Small intestine (tissue), 7 donors: ENCODE measurements at regions not wholly inside any gene's neighbourhood (a gene's known extent, or its start where the extent isn't known, plus 50 kb on each side); places are given as distances from the start of the nearest gene placed in this dataset.

ENCODE experiments used
- DNase-seq, 2 donors: peaks; one replicate each; pipeline versions ENCODE4 v3.0.0 to v3.0.0-alpha.2; 2013
- FAIRE-seq: peaks from 2 replicates; lab custom pipeline; 2012; peaks lifted over from hg19 to GRCh38; lab: Jason Lieb, UNC
- H3K27ac ChIP-seq, 3 donors: one replicate each; pipeline ENCODE4 v1.5.1; 2013; ENCODE audit warnings: low read length in 2 of 3, mild to moderate bottlenecking in 2 of 3, control low read depth in 1 of 3, inconsistent platforms in 1 of 3, low read depth in 1 of 3, moderate library complexity in 1 of 3
- H3K27me3 ChIP-seq, 3 donors: one replicate each; pipeline ENCODE4 v1.6.1; 2013; ENCODE audit warnings: low read length in 3 of 3, inconsistent platforms in 1 of 3; ENCODE audit not compliant: control insufficient read depth in 3 of 3, insufficient read depth in 3 of 3
- H3K36me3 ChIP-seq, 3 donors: one replicate each; pipeline ENCODE4 v1.6.1; 2013; ENCODE audit warnings: low read length in 3 of 3, inconsistent platforms in 1 of 3, low read depth in 1 of 3, mild to moderate bottlenecking in 1 of 3, moderate library complexity in 1 of 3; ENCODE audit not compliant: control insufficient read depth in 3 of 3, insufficient read depth in 2 of 3
- H3K4me1 ChIP-seq, 3 donors: one replicate each; pipeline ENCODE4 v1.6.1; 2013; ENCODE audit warnings: low read length in 2 of 3, inconsistent platforms in 1 of 3, low read depth in 1 of 3, mild to moderate bottlenecking in 1 of 3, moderate library complexity in 1 of 3; ENCODE audit not compliant: control insufficient read depth in 3 of 3, insufficient read depth in 2 of 3
- H3K4me3 ChIP-seq, 3 donors: one replicate each; pipeline ENCODE4 v1.5.1; 2013; ENCODE audit warnings: low read length in 3 of 3, control low read depth in 1 of 3, inconsistent platforms in 1 of 3, low read depth in 1 of 3, mild to moderate bottlenecking in 1 of 3, moderate library complexity in 1 of 3
- H3K9me3 ChIP-seq, 2 donors: one replicate each; pipeline ENCODE4 v1.6.1; 2013; ENCODE audit warnings: low read depth in 1 of 2, low read length in 1 of 2; ENCODE audit not compliant: control insufficient read depth in 2 of 2, insufficient read depth in 1 of 2
- WGBS, 3 donors: extraction: QIAGEN DNeasy Blood & Tissue Kit; methylation state at CpG; one replicate each; pipeline ENCODE4 v1.1.7; 2013; 5-methylcytosine and 5-hydroxymethylcytosine counted together
- donor health status: healthy with polysubstance abuse.
- donor health status: control.
- donor health status: control.
- donor health status: Bipolar disorder and iron deficiency.
- donor health status: healthy.

DNA sequence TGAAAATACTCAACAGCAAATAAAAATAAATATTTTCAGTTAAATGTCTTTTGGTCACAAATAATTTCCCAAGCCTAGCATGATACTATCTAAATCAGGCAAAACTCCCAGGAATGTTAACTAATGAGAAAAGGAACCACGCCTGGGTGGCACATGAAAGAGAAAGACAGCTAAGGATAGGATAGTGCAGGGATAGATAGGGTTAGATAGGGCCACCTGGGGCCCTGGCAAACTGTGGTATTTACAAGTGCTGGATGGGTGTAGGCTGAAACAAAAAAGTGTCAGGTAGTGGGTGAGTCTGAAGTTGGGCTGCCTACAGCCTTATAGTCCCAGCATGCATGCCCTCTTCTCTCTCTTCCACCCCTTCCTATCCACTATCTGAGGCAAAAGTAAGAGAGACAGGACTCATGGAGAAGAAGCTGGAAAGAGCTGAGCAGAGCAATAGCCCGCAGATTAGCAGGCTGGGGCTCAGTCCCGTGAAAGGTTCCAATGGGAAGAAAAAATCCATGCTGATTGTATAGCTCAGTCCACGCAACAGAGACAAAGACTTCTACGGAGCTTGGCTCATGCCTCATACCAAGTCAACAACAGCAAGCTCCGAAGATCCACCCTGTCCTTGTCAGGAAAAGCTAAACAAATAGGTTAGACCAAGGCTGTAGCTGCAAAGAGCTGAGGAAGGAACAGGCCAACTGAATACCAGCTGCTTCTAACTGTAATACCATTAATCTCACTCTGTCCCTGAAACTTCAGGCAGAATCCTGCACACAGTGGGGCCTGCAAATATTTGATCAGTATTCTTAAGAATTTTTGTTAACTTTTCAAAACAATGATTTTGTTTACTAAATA, 342.1 kb upstream of the ATP11B start:
- FAIRE-seq (no peak), DNase-seq (no peak)
- no peaks in the 10 kb centered on the region for H3K9me3 ChIP-seq
- peaks cover 0 to 2% (median 0%) of the 10 kb centered on the region in 3 donors for H3K27me3 ChIP-seq
- H3K36me3 ChIP-seq: no peaks in the 10 kb centered on the region
- no peak overlapping the region for H3K4me3 ChIP-seq
- H3K4me1 ChIP-seq: no peaks in the 10 kb centered on the region
- H3K27ac ChIP-seq: no peak overlapping the region
- 61 to 70% (median 69%) methylated on average over 6 of the region's 6 CpGs for WGBS, 3 donors

DNA sequence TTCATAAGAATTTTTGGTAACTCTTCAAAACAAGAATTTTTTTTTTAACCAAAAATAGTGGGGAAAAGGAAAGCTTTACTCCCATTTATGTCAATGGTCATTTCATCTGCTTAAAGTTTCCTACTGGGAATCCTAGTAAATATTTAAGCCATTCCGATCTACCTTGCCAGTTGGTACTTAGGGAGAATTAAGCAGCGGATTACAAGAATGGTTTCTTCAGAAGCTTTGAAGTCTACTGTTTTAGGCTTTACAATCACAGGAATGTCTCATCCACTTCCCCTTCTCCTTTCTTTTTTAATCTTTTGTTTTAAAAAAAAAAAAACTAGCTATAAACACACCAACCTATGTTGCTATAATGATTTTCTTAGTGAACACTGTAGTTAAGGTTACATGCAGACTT, 341.4 kb upstream of the ATP11B start:
- no peak for FAIRE-seq
- H3K4me1 ChIP-seq: no peaks in the 10 kb centered on the region
- 83 to 90% (median 86%) methylated on average over 2 of the region's 2 CpGs for WGBS, 3 donors
- H3K36me3 ChIP-seq: no peaks in the 10 kb centered on the region
- no peak overlapping the region for H3K27ac ChIP-seq
- peaks cover 0 to 2% (median 0%) of the 10 kb centered on the region in 3 donors for H3K27me3 ChIP-seq
- H3K4me3 ChIP-seq: no peak overlapping the region
- H3K9me3 ChIP-seq: no peaks in the 10 kb centered on the region
- no peak for DNase-seq

DNA sequence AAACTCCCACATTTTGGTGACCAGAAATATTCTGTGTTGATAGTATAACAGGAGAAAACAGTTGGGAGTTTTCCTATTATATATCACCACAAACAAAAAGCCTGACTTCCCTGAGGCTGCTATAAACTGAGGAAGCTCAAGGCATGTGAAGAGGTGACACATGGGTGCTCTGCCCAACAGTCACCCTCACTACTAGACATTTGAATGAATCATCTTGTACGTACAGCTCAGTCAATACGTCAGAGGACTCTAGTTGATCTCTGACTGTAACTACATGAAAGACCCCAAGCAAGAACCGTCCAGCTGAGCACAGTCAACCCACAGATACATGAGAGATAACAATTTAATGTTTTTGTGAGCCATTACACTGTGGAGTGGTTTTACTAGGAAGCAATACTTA, 338.3 kb upstream of the ATP11B start:
- no peaks in the 10 kb centered on the region for H3K27me3 ChIP-seq
- FAIRE-seq (no peak), DNase-seq (no peak)
- H3K4me3 ChIP-seq: no peak overlapping the region
- H3K4me1 ChIP-seq: no peaks in the 10 kb centered on the region
- no peak overlapping the region for H3K27ac ChIP-seq
- no peaks in the 10 kb centered on the region for H3K9me3 ChIP-seq
- 67 to 76% (median 73%) methylated on average over 3 of the region's 3 CpGs for WGBS, 3 donors
- no peaks in the 10 kb centered on the region for H3K36me3 ChIP-seq

DNA sequence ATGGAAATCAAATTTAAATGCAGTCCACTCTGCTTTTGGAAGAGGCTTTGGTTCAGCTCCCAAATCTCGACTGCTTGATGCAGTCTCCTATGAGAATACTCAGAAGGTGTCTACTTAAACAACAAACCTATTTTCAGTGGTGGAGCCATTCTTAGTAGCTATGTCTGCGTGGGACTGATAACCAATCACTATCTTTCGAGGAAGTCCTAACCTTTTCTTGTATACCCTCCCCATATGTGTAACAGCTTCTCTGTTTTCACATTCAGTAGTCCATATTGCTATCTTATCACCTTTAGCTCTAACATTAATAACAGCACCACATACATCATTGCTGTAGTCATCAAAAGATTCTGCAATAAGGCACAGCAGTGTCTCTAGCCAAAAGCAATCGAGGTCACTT, 333.0 kb upstream of the ATP11B start:
- peaks cover 0 to 5% of the 10 kb centered on the region in 2 donors for H3K9me3 ChIP-seq
- FAIRE-seq (no peak), DNase-seq (no peak)
- no peaks in the 10 kb centered on the region for H3K36me3 ChIP-seq
- H3K4me1 ChIP-seq: no peaks in the 10 kb centered on the region
- H3K27ac ChIP-seq: no peak overlapping the region
- 58 to 68% (median 60%) methylated on average over 4 of the region's 4 CpGs for WGBS, 3 donors
- no peak overlapping the region for H3K4me3 ChIP-seq
- no peaks in the 10 kb centered on the region for H3K27me3 ChIP-seq

DNA sequence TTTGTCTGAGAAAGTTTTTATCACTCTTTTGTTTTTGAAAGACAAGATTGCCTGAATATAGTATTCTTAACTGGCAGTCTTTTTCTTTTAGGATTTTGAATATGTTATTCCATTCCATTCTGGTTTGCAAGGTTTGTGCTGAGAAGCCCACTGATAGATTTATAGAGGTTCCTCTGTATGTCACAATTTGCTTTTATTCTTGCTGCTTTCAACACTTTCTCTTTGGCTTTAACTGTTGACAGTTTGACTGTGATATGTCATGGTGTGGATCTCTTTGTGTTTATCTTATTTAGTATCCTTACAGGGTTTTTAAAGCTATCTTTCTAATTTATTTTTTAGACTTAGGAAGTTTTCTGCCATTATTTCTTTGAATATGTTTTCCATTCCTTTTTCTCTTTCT, 331.2 kb upstream of the ATP11B start:
- Histone ChIP-seq H3K9me3 (peaks cover 0 to 5% of the 10 kb centered on the region in 2 donors), H3K27ac (no peak overlapping the region), H3K27me3 (no peaks in the 10 kb centered on the region), H3K4me3 (no peak overlapping the region), H3K4me1 (no peaks in the 10 kb centered on the region), H3K36me3 (no peaks in the 10 kb centered on the region)
- DNase-seq: no peak
- no peak for FAIRE-seq

DNA sequence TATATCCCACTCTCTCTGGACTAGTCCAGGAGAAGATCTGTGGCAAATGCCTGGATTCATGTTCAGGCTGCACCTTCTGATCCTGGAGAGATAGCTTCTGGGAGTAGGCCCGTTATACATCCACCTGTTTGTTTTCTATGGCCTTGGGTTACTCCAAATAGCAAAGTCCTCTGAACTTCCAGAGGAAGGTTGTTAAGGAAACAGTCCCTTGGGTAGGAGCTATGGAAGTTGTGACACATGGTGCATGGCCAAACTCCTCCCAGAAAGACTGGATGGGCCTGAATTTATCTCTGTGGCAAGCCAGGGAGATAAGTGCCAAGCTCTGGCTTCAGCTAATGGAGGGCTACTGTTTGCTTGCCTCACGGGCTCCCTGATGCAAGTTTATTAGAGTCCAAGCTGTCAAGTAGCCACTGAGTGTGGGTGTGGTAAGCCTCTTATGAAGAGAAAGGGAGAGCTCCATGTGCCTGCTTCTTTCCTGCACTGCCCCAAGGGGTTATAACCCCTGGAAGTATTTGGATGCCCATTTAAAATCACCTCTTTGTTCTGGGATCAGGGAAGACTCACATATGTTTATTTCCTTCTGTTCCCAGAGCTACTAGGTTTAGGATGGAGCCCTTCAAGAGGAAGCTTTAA, 328.7 kb upstream of the ATP11B start:
- Histone ChIP-seq H3K4me3 (no peak overlapping the region), H3K4me1 (no peaks in the 10 kb centered on the region), H3K27me3 (no peaks in the 10 kb centered on the region), H3K27ac (no peak overlapping the region), H3K9me3 (peaks cover 0 to 5% of the 10 kb centered on the region in 2 donors), H3K36me3 (no peaks in the 10 kb centered on the region)
- FAIRE-seq (no peak), DNase-seq (peak in 1 of 2 donors; percentile 19)
- 19 to 51% (median 21%) methylated on average over 2 of the region's 2 CpGs for WGBS, 3 donors

DNA sequence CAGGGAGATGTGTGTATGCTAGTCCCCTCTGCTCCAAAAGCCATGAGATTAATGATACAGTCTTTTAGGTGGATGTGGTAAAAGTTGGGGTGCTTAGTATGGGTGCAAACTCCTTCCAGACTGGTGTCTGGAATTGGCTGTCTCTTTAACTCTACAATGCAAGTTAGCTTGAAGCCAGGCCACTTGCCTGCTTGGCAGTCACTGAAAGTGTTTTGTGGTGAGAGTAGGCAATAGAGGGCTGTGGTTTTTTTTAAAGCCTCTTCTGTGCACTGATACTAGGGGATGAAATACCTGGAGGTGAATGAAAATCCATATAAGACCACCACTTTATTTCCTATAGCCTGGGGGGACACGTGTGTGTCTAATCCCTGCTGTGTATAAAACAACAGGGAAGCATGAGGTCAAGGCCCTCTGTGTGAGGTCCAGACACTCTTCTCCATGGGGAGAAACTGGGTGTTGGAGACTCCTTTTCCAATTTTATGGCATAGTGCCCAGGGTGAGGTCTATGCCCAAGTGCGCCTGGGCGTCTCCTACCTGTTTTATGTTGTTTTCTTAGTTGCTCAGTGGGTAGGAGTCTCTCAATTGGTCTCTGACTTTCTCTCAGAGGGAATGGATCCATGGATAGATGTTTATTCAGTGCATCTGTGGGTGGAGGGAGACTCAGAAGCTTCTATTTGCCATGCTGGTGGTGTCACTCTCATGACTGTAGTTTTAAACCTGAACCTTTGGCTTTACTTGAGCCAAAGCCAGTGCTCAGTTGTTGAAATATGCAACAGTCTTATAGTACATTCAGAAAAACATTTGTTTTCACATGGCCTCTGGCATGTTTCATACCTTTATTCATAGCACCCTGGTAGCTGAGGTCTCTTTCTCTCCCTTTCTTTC, 327.8 kb upstream of the ATP11B start:
- no peak for FAIRE-seq
- no peaks in the 10 kb centered on the region for H3K4me1 ChIP-seq
- 78 to 82% (median 81%) methylated on average over 3 of the region's 3 CpGs for WGBS, 3 donors
- no peak for DNase-seq
- H3K4me3 ChIP-seq: no peak overlapping the region
- no peak overlapping the region for H3K27ac ChIP-seq
- peaks cover 0 to 5% of the 10 kb centered on the region in 2 donors for H3K9me3 ChIP-seq
- no peaks in the 10 kb centered on the region for H3K36me3 ChIP-seq
- no peaks in the 10 kb centered on the region for H3K27me3 ChIP-seq

DNA sequence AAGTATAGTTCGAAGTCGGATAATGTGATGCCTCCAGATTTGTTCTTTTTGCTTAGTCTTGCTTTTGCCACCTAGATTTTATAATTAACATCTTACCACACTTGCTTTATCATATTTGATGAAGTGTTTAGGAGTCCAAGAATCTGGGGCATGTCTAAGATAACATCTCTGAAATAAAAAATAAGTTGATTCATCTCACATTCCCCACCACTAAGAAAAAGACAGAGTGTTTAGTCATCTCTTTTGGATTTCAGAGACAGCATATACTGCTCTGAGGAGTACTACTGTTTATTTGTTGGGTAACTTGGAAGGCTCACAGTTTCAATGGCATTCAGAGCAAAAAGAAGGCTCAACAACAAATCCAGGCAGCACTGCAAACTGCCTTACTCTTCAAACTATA, 324.2 kb upstream of the ATP11B start:
- no peaks in the 10 kb centered on the region for H3K27me3 ChIP-seq
- H3K36me3 ChIP-seq: no peaks in the 10 kb centered on the region
- H3K4me1 ChIP-seq: no peaks in the 10 kb centered on the region
- WGBS, 3 donors: 89 to 97% (median 94%) methylated on average over 2 of the region's 2 CpGs
- no peak overlapping the region for H3K4me3 ChIP-seq
- H3K9me3 ChIP-seq: no peaks in the 10 kb centered on the region
- FAIRE-seq (no peak), DNase-seq (no peak)
- no peak overlapping the region for H3K27ac ChIP-seq
